ENCODE measurements at regions not wholly inside any gene's neighbourhood (a gene's known extent, or its start where the extent isn't known, plus 50 kb on each side); places are given as distances from the start of the nearest gene placed in this dataset.

DNA sequence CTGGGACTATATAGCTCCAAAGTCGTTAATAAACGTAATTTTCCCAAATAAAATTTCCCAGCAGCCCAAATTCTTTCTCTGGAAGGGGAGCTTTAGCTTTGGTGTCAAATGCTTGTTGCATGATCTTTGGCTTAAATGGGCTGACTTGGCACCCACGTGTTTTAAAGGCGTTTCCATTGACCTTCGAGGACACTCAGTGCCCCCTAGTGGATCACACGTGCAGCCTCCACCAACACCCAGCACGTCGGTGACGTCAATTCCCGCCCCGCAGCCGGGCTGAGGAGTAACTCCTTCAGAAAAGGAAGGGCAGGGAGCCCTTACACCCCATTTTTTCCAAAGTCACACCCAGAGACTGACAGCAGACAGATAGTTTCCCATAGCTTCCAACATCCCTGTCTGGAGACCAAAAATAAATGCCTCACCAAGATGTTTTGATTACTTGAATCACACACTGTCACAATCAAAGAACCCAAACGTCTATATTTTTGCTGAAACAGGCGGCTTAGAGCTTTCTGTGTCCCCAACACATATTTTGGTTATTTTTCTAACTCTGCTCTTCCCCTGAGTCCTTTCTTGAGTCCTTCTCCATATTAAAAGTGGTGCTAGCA lies 707.9 kb downstream of the AACS start:
- TF ChIP-seq, protein P1, sequence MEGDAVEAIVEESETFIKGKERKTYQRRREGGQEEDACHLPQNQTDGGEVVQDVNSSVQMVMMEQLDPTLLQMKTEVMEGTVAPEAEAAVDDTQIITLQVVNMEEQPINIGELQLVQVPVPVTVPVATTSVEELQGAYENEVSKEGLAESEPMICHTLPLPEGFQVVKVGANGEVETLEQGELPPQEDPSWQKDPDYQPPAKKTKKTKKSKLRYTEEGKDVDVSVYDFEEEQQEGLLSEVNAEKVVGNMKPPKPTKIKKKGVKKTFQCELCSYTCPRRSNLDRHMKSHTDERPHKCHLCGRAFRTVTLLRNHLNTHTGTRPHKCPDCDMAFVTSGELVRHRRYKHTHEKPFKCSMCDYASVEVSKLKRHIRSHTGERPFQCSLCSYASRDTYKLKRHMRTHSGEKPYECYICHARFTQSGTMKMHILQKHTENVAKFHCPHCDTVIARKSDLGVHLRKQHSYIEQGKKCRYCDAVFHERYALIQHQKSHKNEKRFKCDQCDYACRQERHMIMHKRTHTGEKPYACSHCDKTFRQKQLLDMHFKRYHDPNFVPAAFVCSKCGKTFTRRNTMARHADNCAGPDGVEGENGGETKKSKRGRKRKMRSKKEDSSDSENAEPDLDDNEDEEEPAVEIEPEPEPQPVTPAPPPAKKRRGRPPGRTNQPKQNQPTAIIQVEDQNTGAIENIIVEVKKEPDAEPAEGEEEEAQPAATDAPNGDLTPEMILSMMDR (IDR thresholded peaks at IDR 0.05): no peak
- TF ChIP-seq POLR2A (IDR thresholded peaks at IDR 0.05): no peak
